ENCODE measurements at regions not wholly inside any gene's neighbourhood (a gene's known extent, or its start where the extent isn't known, plus 50 kb on each side); places are given as distances from the start of the nearest gene placed in this dataset.

- TF ChIP-seq CTCF (optimal IDR thresholded peaks at IDR 0.05 in 1 of 3, IDR thresholded peaks at IDR 0.05 in 1 of 3, conservative IDR thresholded peaks at IDR 0.05 in 1 of 3; ENCODE audit: extremely low read depth in 1 of 3, insufficient read depth in 2 of 3, low read length in 3 of 3), result no peak
- TF ChIP-seq EZH2 (IDR thresholded peaks at IDR 0.05; ENCODE audit: low read length), result no peak
These were observed 100.4 kb upstream of the PAM start for GRCh38 chr5:102654559-102655349.
